ENCODE measurements at regions not wholly inside any gene's neighbourhood (a gene's known extent, or its start where the extent isn't known, plus 50 kb on each side); places are given as distances from the start of the nearest gene placed in this dataset.

DNA sequence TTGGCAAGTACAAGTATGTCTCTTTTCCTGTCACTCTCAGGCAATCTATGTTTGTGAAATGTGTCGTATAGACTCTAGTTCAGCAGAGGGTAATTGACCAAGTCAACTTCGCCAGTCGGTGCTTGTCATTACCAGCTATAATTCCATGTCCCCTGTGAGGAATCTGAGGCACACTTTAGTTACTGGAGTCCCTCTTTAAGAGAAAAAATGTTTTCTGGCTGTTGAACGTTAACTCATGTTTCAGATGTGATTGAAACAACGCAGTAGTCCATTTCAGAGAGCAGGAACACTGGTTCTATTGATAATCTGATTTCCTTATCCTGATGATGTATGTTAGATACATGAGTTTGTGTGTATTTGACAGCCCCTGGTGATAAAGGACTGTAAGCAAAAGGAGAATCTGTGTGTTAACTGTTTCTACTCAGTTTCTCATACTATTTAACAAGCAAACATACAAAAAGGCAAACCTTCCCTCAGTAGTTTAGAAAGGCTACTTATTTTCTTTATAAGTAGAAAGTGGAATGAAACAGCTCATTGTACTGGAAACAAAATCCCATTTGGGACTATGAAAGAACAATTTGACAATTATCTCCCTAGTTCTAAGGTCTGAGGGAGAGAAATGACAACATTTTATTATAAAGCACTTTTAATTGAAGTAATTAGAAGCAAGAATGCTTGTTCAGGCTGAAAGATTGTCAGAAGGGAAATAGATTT lies 161.1 kb upstream of the TRHDE start:
- Histone ChIP-seq H3K4me1 (ENCODE audit: control insufficient read depth, low read depth, low read length) (peaks cover 5% of the 10 kb centered on the region), H3K4me3 (ENCODE audit: low read length) (no peak overlapping the region), H3K27ac (ENCODE audit: low read length) (no peak overlapping the region), H3K9ac (ENCODE audit: low read length) (no peak overlapping the region), H3K27me3 (ENCODE audit: control insufficient read depth, insufficient read depth, low read length) (no peaks in the 10 kb centered on the region), H3K9me3 (ENCODE audit: control insufficient read depth, low read depth, low read length) (no peaks in the 10 kb centered on the region), H3K36me3 (ENCODE audit: control insufficient read depth, low read depth, low read length) (no peaks in the 10 kb centered on the region)

DNA sequence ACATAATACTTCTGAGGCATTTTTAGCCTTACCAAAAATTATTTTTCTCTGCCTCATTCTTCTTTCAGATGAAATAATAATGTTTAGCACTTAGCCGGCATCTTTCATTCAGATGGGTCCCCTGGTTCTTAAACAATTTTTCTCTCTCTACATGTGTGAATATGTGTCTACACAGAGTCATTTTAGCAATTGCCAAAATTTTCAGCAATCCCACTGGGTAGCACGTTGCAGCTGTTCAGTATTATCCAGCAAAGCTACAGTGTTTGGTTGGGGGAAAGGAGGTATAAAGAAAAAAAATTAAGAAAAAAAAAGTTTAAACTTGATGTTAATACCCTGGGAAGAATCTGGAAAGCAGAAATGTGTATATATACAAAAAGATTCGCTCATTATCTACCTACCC lies 160.5 kb upstream of the TRHDE start:
- no peaks in the 10 kb centered on the region for H3K36me3 ChIP-seq (ENCODE audit: control insufficient read depth, low read depth, low read length)
- H3K27ac ChIP-seq (ENCODE audit: low read length): no peak overlapping the region
- peaks cover 5% of the 10 kb centered on the region for H3K4me1 ChIP-seq (ENCODE audit: control insufficient read depth, low read depth, low read length)
- no peak overlapping the region for H3K9ac ChIP-seq (ENCODE audit: low read length)
- no peak overlapping the region for H3K4me3 ChIP-seq (ENCODE audit: low read length)
- H3K9me3 ChIP-seq (ENCODE audit: control insufficient read depth, low read depth, low read length): no peaks in the 10 kb centered on the region
- no peaks in the 10 kb centered on the region for H3K27me3 ChIP-seq (ENCODE audit: control insufficient read depth, insufficient read depth, low read length)

DNA sequence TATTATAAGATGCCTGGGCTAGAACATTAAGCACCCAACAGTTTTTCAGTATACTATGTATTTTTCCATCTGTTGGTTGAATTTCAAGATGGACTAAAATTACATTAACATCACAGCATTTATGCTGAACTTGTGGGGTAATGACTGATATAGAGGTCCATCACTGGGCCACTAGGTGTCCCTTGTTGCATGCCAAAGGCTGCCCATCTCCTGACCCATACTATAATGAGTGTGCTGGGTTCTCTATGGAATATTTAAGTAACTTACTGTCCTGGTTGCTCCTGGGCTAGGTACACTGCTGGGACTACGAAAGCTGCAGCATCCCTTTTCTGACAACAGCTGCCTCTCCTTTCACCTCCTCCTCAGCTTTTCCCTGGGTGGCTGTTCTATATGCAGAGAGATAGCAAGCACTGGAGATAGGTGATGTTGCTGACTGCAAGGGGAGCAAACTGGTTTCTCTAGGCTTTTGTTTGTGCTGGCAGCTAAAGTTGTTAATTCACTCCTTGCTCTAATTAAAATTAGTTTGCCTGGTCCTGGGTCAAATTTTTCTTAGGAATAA lies 138.6 kb upstream of the TRHDE start:
- Histone ChIP-seq H3K27ac (ENCODE audit: low read length) (no peak overlapping the region), H3K9me3 (ENCODE audit: control insufficient read depth, low read depth, low read length) (no peaks in the 10 kb centered on the region), H3K36me3 (ENCODE audit: control insufficient read depth, low read depth, low read length) (no peaks in the 10 kb centered on the region), H3K4me1 (ENCODE audit: control insufficient read depth, low read depth, low read length) (no peaks in the 10 kb centered on the region), H3K27me3 (ENCODE audit: control insufficient read depth, insufficient read depth, low read length) (no peaks in the 10 kb centered on the region), H3K4me3 (ENCODE audit: low read length) (no peak overlapping the region), H3K9ac (ENCODE audit: low read length) (no peak overlapping the region)

DNA sequence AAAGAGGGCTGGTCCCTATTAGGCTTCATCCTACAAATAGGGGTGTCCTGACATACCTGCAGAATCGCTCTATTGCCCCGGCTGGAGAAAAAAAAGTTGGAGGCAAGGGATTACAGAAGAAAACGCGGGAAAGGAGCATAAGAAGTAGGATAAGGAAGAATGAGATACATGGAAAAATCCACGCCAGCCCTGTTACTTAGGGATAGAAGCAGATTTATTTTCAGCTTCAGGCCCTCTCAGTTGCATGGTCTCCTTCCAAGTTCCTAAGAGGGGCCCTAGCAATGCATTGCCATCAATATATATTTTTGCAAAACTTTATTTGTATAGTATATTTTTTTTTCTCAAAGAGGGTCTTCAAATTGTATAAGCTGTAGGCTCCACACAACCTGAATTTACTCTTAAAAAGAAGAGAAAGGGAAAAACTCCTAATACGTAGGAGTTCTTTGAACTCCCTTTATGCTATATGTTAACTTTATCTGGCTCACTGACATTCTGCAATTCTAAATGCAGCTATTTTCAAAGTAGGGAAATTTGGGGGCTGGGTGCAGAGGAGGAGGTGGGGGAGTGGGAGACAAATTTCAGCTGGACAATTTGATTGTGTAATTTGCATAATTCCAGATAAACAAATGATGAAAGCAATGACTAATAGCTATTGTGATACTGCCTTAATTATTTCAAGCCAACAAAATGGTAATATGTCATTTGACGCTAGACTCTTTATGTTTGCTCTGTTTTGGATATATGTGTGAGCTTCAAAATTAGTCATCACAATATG lies 137.7 kb upstream of the TRHDE start:
- H3K27me3 ChIP-seq (ENCODE audit: control insufficient read depth, insufficient read depth, low read length): no peaks in the 10 kb centered on the region
- H3K27ac ChIP-seq (ENCODE audit: low read length): no peak overlapping the region
- no peaks in the 10 kb centered on the region for H3K36me3 ChIP-seq (ENCODE audit: control insufficient read depth, low read depth, low read length)
- no peaks in the 10 kb centered on the region for H3K4me1 ChIP-seq (ENCODE audit: control insufficient read depth, low read depth, low read length)
- no peak overlapping the region for H3K9ac ChIP-seq (ENCODE audit: low read length)
- no peaks in the 10 kb centered on the region for H3K9me3 ChIP-seq (ENCODE audit: control insufficient read depth, low read depth, low read length)
- no peak overlapping the region for H3K4me3 ChIP-seq (ENCODE audit: low read length)

DNA sequence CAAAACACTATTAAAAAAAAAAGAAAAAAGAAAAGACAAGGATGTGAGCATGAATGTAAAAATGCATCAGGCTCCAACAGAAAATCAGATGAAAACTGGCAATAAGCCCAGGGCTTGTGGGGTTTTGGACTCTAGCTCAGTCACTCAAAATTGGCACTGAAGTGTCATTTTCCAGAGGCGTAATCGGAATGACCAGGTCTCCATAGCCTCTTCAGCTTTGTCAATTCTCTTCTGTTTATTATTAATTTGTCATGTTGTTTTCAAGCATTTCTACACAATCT lies 137.2 kb upstream of the TRHDE start:
- Histone ChIP-seq H3K36me3 (ENCODE audit: control insufficient read depth, low read depth, low read length) (no peaks in the 10 kb centered on the region), H3K9ac (ENCODE audit: low read length) (no peak overlapping the region), H3K4me3 (ENCODE audit: low read length) (no peak overlapping the region), H3K27ac (ENCODE audit: low read length) (no peak overlapping the region), H3K9me3 (ENCODE audit: control insufficient read depth, low read depth, low read length) (no peaks in the 10 kb centered on the region), H3K4me1 (ENCODE audit: control insufficient read depth, low read depth, low read length) (peaks cover 5% of the 10 kb centered on the region), H3K27me3 (ENCODE audit: control insufficient read depth, insufficient read depth, low read length) (no peaks in the 10 kb centered on the region)

DNA sequence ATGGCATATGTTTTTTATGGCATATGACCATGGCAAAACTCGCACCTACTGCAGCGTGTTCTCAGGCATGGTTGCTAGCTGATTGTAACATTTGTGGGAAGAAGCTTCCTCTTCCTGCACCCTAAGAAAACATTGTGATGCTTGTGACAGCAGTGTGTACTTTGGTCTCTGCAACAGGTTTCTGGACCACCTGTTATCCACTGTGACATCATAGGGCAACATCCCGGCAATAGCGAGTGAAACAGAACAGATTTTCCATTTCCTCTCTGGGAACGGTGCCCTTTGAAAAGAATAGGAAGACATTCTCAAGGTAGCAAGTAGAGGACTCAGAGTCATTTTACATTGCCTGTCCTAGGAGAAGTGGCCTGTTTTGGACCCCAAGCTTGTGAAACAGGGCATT lies 135.4 kb upstream of the TRHDE start:
- H3K27ac ChIP-seq (ENCODE audit: low read length): no peak overlapping the region
- no peak overlapping the region for H3K9ac ChIP-seq (ENCODE audit: low read length)
- H3K27me3 ChIP-seq (ENCODE audit: control insufficient read depth, insufficient read depth, low read length): no peaks in the 10 kb centered on the region
- no peak overlapping the region for H3K4me3 ChIP-seq (ENCODE audit: low read length)
- no peaks in the 10 kb centered on the region for H3K36me3 ChIP-seq (ENCODE audit: control insufficient read depth, low read depth, low read length)
- no peaks in the 10 kb centered on the region for H3K9me3 ChIP-seq (ENCODE audit: control insufficient read depth, low read depth, low read length)
- H3K4me1 ChIP-seq (ENCODE audit: control insufficient read depth, low read depth, low read length): peaks cover 7% of the 10 kb centered on the region

DNA sequence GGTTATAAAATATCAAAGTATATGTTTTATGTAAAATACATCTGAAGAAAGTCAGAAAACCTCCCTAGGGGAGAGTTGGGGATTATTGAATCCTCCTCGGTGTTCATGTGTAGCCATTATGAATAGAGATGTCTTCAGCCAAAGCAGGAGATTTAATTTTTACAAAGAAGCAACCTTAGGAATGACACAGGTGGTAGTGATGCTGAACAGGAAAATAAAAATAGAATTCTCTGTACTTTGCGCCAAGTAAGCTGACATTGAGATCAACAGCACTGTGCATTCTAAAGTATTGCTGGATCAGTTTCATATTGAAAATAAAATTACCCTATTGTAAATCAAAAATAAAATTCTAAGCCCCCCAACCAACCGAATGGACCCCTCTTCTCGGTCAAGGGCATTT lies 132.8 kb upstream of the TRHDE start:
- Histone ChIP-seq H3K9ac (ENCODE audit: low read length) (no peak overlapping the region), H3K27ac (ENCODE audit: low read length) (no peak overlapping the region), H3K27me3 (ENCODE audit: control insufficient read depth, insufficient read depth, low read length) (no peaks in the 10 kb centered on the region), H3K4me3 (ENCODE audit: low read length) (no peak overlapping the region), H3K4me1 (ENCODE audit: control insufficient read depth, low read depth, low read length) (peaks cover 7% of the 10 kb centered on the region), H3K36me3 (ENCODE audit: control insufficient read depth, low read depth, low read length) (no peaks in the 10 kb centered on the region), H3K9me3 (ENCODE audit: control insufficient read depth, low read depth, low read length) (no peaks in the 10 kb centered on the region)

DNA sequence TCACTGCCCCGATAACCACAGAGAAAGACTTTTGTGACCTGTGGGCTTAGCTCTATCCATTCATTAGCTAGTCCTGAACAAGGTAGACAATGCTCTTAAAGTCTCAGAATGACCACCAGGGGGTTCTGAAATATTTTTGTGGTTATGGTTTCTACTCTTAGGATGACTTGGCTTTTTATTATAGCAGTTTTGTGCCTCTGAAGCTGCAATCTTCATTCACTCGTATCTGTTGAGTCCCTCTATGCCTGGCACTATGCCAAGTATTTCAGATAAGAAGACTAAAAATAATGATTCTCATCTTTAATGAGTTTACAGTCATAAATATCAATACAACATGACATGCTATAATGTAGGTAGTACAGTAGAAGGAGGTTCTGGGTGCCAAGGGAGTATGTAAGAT lies 130.8 kb upstream of the TRHDE start:
- no peaks in the 10 kb centered on the region for H3K36me3 ChIP-seq (ENCODE audit: control insufficient read depth, low read depth, low read length)

DNA sequence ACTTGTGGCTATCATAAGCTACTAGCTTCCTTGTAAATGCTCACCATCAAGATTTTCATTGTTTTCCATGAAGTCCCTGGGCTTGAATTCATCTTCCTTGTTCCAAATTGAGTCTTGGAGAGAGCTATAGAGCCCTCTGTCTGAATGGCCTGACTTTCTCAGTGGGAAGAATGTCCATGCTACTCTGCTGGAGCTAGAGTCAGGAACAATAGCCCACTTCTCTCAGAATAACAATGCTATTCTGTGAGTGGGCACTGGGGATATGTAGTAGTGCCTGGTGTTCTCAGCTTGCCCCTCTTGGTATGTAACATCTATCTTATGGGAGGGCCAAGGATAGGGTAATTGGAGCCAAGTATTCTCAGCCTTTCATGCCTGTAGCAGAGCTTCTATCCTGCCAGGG lies 127.6 kb upstream of the TRHDE start:
- H3K4me1 ChIP-seq (ENCODE audit: control insufficient read depth, low read depth, low read length): peaks cover 6% of the 10 kb centered on the region
- no peaks in the 10 kb centered on the region for H3K9me3 ChIP-seq (ENCODE audit: control insufficient read depth, low read depth, low read length)
- no peaks in the 10 kb centered on the region for H3K36me3 ChIP-seq (ENCODE audit: control insufficient read depth, low read depth, low read length)
- H3K4me3 ChIP-seq (ENCODE audit: low read length): no peak overlapping the region
- no peak overlapping the region for H3K27ac ChIP-seq (ENCODE audit: low read length)
- H3K9ac ChIP-seq (ENCODE audit: low read length): no peak overlapping the region
- H3K27me3 ChIP-seq (ENCODE audit: control insufficient read depth, insufficient read depth, low read length): no peaks in the 10 kb centered on the region

More for the DNA sequence above, 130.8 kb upstream of the TRHDE start:
- H3K4me3 ChIP-seq (ENCODE audit: low read length): no peak overlapping the region
- peaks cover 7% of the 10 kb centered on the region for H3K4me1 ChIP-seq (ENCODE audit: control insufficient read depth, low read depth, low read length)
- H3K27me3 ChIP-seq (ENCODE audit: control insufficient read depth, insufficient read depth, low read length): no peaks in the 10 kb centered on the region
- H3K9ac ChIP-seq (ENCODE audit: low read length): no peak overlapping the region
- no peak overlapping the region for H3K27ac ChIP-seq (ENCODE audit: low read length)
- no peaks in the 10 kb centered on the region for H3K9me3 ChIP-seq (ENCODE audit: control insufficient read depth, low read depth, low read length)

DNA sequence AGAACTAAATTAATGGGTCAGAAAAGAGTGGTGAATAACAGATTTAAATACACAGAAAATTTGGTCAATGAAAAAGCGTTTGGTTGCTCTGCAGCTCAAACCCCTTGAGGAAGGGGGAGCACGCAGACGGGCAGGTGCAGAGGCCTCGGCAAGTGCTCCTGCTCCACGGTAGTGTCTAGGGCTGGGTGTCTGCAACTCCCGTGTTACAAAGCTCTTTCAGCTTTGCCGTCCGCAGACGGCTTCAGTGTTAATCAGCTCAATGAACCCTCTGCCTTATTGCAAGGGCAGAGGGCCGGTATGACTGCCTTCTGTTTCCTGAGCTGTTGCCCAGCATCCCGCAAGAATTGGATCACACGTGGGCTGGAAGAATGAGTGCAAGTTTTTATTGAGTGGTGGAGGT lies 125.7 kb upstream of the TRHDE start:
- no peak overlapping the region for H3K4me3 ChIP-seq (ENCODE audit: low read length)
- H3K27ac ChIP-seq (ENCODE audit: low read length): no peak overlapping the region
- H3K9me3 ChIP-seq (ENCODE audit: control insufficient read depth, low read depth, low read length): no peaks in the 10 kb centered on the region
- H3K4me1 ChIP-seq (ENCODE audit: control insufficient read depth, low read depth, low read length): no peaks in the 10 kb centered on the region
- H3K36me3 ChIP-seq (ENCODE audit: control insufficient read depth, low read depth, low read length): no peaks in the 10 kb centered on the region
- no peaks in the 10 kb centered on the region for H3K27me3 ChIP-seq (ENCODE audit: control insufficient read depth, insufficient read depth, low read length)
- H3K9ac ChIP-seq (ENCODE audit: low read length): no peak overlapping the region

DNA sequence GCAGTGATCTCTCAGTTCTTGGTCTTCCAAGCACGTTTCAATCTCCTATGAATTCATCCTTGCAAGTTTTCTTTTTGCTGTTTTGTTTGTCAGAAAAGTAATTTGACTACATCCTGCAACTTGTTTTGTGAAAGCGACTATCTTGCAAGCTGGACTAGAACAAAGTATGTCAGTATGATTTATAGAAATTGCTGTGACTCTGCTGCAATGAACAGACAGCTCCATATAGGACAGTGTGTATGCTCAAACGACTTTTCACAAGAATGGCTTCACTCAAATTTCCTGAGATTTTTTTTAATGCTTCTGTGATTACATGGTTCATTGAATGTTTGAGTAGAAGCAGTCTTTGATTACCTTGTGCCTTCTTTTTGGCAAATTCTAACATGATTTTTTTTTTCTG lies 123.5 kb upstream of the TRHDE start:
- Histone ChIP-seq H3K27ac (ENCODE audit: low read length) (no peak overlapping the region), H3K36me3 (ENCODE audit: control insufficient read depth, low read depth, low read length) (no peaks in the 10 kb centered on the region), H3K9ac (ENCODE audit: low read length) (no peak overlapping the region), H3K4me1 (ENCODE audit: control insufficient read depth, low read depth, low read length) (no peaks in the 10 kb centered on the region), H3K27me3 (ENCODE audit: control insufficient read depth, insufficient read depth, low read length) (no peaks in the 10 kb centered on the region), H3K9me3 (ENCODE audit: control insufficient read depth, low read depth, low read length) (no peaks in the 10 kb centered on the region), H3K4me3 (ENCODE audit: low read length) (no peak overlapping the region)

DNA sequence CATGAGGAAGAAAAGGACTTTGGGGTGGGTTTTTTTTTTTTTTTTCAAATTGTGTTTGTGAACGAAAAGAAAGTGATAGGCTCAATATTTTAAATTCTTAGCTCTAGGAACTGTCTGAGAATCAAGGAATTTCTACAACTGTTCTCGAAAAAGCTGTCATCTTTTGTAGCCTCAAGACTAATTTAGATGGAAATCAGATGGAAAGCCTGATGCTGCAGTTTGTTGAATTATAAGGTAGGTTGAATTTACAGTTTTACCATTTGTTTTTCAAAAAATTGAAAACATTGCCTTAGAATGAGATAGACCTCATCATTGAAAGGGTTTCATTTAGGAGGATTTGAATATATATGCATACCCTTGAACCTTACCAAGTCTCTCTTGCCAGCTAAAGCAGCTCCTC lies 109.3 kb upstream of the TRHDE start:
- Histone ChIP-seq H3K27ac (ENCODE audit: low read length) (no peak overlapping the region), H3K9ac (ENCODE audit: low read length) (no peak overlapping the region), H3K9me3 (ENCODE audit: control insufficient read depth, low read depth, low read length) (no peaks in the 10 kb centered on the region), H3K4me1 (ENCODE audit: control insufficient read depth, low read depth, low read length) (peaks cover 6% of the 10 kb centered on the region), H3K4me3 (ENCODE audit: low read length) (no peak overlapping the region), H3K36me3 (ENCODE audit: control insufficient read depth, low read depth, low read length) (no peaks in the 10 kb centered on the region), H3K27me3 (ENCODE audit: control insufficient read depth, insufficient read depth, low read length) (no peaks in the 10 kb centered on the region)

Data from iPS-18a (cell line).